HEK293 (cell line): ENCODE measurements at regions not wholly inside any gene's neighbourhood (a gene's known extent, or its start where the extent isn't known, plus 50 kb on each side); places are given as distances from the start of the nearest gene placed in this dataset.

Experiments used
- GLI4 ChIP-seq: fragments of 450-650 bp; formaldehyde crosslinking; IDR thresholded peaks from 2 replicates; pipeline ENCODE4 v1.5.1; 2016; ENCODE audit warnings: missing biosample characterization, missing genetic modification characterization
- MYNN ChIP-seq: fragments of 450-650 bp; formaldehyde crosslinking; IDR thresholded peaks from 2 replicates; pipeline ENCODE4 v1.5.1; 2016; ENCODE audit warnings: missing biosample characterization, missing genetic modification characterization, borderline replicate concordance
- YY1 ChIP-seq: fragments of 450-650 bp; formaldehyde crosslinking; IDR thresholded peaks from 2 replicates; pipeline ENCODE4 v1.5.1; 2018; ENCODE audit warnings: missing biosample characterization, missing genetic modification characterization
- ZBTB20 ChIP-seq: fragments of 450-650 bp; formaldehyde crosslinking; IDR thresholded peaks from 2 replicates; pipeline ENCODE4 v1.5.1; 2016; ENCODE audit warnings: missing biosample characterization, missing genetic modification characterization
- ZNF292 ChIP-seq: fragments of 450-650 bp; formaldehyde crosslinking; IDR thresholded peaks from 2 replicates; pipeline ENCODE4 v1.5.1; 2016; ENCODE audit warnings: low read depth, missing biosample characterization, missing genetic modification characterization, borderline replicate concordance
- ZNF626 ChIP-seq: fragments of 450-650 bp; sonication (Bioruptor Pico); formaldehyde crosslinking; IDR thresholded peaks from 2 replicates; pipeline ENCODE4 v1.5.1; 2018; ENCODE audit warnings: missing biosample characterization, missing genetic modification characterization, inconsistent platforms
- ZNF791 ChIP-seq: fragments of 450-650 bp; formaldehyde crosslinking; IDR thresholded peaks from 2 replicates; pipeline ENCODE4 v1.5.1; 2016; ENCODE audit warnings: missing biosample characterization, missing genetic modification characterization
- ZNF837 ChIP-seq: fragments of 450-650 bp; formaldehyde crosslinking; IDR thresholded peaks from 2 replicates; pipeline ENCODE4 v1.5.1; 2016; ENCODE audit warnings: missing biosample characterization, missing genetic modification characterization
- TF ChIP-seq, protein P1 (sequence below): fragments of 450-650 bp; formaldehyde crosslinking; IDR thresholded peaks from 2 replicates; pipeline ENCODE4 v1.5.1; 2016; ENCODE audit warnings: missing biosample characterization, missing genetic modification characterization
- TF ChIP-seq, protein P2 (sequence below): fragments of 450-650 bp; formaldehyde crosslinking; IDR thresholded peaks from 2 replicates; pipeline ENCODE4 v1.5.1; 2016; ENCODE audit warnings: missing biosample characterization, missing genetic modification characterization, low read depth
- TF ChIP-seq, protein P3 (sequence below): fragments of 450-650 bp; formaldehyde crosslinking; IDR thresholded peaks from 2 replicates; pipeline ENCODE4 v1.5.1; 2016; ENCODE audit warnings: missing biosample characterization, missing genetic modification characterization, borderline replicate concordance
- TF ChIP-seq, protein P4 (sequence below): fragments of 450-650 bp; IDR thresholded peaks from 2 replicates; pipeline ENCODE4 v1.5.1; 2018; ENCODE audit warnings: missing biosample characterization, missing genetic modification characterization

DNA sequence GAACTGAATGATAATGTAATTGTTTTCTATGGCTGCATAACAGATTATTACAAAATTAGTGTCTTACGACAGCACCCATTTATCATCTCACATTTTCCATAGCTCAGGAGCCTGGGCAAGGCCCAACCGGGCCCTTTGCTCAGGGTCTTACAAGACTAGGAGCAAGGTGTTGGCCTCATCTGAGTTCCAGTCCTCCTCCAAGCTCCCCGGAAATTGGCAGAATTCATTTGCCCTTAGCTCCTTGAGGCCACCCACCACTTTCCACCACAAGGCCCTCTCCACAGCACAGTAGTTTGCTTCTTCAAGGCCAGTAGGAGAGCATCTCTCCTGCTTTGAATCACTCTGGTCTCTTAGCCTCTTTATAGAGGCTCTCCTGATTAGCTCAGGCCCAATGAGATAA lies 89.2 kb upstream of the SALL3 start:
- TF ChIP-seq ZBTB20 (tag by site-specific recombination) (no peak), ZNF837 (tag by site-specific recombination) (no peak), YY1 (no peak), ZNF292 (no peak), ZNF626 (tag by site-specific recombination) (no peak), MYNN (tag by site-specific recombination) (no peak), ZNF791 (tag by site-specific recombination) (no peak), GLI4 (tag by site-specific recombination) (no peak)
- TF ChIP-seq, protein P1, sequence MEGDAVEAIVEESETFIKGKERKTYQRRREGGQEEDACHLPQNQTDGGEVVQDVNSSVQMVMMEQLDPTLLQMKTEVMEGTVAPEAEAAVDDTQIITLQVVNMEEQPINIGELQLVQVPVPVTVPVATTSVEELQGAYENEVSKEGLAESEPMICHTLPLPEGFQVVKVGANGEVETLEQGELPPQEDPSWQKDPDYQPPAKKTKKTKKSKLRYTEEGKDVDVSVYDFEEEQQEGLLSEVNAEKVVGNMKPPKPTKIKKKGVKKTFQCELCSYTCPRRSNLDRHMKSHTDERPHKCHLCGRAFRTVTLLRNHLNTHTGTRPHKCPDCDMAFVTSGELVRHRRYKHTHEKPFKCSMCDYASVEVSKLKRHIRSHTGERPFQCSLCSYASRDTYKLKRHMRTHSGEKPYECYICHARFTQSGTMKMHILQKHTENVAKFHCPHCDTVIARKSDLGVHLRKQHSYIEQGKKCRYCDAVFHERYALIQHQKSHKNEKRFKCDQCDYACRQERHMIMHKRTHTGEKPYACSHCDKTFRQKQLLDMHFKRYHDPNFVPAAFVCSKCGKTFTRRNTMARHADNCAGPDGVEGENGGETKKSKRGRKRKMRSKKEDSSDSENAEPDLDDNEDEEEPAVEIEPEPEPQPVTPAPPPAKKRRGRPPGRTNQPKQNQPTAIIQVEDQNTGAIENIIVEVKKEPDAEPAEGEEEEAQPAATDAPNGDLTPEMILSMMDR, result no peak
- TF ChIP-seq, protein P2, sequence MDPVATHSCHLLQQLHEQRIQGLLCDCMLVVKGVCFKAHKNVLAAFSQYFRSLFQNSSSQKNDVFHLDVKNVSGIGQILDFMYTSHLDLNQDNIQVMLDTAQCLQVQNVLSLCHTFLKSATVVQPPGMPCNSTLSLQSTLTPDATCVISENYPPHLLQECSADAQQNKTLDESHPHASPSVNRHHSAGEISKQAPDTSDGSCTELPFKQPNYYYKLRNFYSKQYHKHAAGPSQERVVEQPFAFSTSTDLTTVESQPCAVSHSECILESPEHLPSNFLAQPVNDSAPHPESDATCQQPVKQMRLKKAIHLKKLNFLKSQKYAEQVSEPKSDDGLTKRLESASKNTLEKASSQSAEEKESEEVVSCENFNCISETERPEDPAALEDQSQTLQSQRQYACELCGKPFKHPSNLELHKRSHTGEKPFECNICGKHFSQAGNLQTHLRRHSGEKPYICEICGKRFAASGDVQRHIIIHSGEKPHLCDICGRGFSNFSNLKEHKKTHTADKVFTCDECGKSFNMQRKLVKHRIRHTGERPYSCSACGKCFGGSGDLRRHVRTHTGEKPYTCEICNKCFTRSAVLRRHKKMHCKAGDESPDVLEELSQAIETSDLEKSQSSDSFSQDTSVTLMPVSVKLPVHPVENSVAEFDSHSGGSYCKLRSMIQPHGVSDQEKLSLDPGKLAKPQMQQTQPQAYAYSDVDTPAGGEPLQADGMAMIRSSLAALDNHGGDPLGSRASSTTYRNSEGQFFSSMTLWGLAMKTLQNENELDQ (tag by site-specific recombination), result no peak
- TF ChIP-seq, protein P3, sequence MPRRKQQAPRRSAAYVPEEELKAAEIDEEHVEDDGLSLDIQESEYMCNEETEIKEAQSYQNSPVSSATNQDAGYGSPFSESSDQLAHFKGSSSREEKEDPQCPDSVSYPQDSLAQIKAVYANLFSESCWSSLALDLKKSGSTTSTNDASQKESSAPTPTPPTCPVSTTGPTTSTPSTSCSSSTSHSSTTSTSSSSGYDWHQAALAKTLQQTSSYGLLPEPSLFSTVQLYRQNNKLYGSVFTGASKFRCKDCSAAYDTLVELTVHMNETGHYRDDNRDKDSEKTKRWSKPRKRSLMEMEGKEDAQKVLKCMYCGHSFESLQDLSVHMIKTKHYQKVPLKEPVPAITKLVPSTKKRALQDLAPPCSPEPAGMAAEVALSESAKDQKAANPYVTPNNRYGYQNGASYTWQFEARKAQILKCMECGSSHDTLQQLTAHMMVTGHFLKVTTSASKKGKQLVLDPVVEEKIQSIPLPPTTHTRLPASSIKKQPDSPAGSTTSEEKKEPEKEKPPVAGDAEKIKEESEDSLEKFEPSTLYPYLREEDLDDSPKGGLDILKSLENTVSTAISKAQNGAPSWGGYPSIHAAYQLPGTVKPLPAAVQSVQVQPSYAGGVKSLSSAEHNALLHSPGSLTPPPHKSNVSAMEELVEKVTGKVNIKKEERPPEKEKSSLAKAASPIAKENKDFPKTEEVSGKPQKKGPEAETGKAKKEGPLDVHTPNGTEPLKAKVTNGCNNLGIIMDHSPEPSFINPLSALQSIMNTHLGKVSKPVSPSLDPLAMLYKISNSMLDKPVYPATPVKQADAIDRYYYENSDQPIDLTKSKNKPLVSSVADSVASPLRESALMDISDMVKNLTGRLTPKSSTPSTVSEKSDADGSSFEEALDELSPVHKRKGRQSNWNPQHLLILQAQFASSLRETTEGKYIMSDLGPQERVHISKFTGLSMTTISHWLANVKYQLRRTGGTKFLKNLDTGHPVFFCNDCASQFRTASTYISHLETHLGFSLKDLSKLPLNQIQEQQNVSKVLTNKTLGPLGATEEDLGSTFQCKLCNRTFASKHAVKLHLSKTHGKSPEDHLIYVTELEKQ (tag by site-specific recombination), result no peak
- TF ChIP-seq, protein P4, sequence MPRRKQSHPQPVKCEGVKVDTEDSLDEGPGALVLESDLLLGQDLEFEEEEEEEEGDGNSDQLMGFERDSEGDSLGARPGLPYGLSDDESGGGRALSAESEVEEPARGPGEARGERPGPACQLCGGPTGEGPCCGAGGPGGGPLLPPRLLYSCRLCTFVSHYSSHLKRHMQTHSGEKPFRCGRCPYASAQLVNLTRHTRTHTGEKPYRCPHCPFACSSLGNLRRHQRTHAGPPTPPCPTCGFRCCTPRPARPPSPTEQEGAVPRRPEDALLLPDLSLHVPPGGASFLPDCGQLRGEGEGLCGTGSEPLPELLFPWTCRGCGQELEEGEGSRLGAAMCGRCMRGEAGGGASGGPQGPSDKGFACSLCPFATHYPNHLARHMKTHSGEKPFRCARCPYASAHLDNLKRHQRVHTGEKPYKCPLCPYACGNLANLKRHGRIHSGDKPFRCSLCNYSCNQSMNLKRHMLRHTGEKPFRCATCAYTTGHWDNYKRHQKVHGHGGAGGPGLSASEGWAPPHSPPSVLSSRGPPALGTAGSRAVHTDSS, result no peak
